ENCODE measurements at regions not wholly inside any gene's neighbourhood (a gene's known extent, or its start where the extent isn't known, plus 50 kb on each side); places are given as distances from the start of the nearest gene placed in this dataset.

DNA sequence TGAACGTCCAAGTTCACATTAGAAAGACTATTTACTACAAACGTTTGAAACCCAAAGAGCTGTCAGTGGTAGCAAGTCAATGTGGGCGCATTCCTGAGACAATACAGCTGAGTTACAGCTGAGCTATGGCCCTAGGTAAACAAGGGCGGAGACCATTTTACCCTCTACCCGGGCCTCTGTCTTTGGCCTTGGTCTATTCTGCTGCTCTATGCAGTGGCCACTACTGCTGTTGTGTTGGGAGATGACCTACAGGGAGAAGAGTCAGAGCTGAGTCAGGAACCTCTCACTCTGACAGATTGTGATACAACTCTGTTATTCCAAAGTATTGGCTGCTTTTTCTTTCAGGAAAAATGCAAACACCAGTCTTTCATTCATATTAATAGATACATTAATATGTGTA lies 700.6 kb downstream of the SEMA5A start:
- no peak for ATAC-seq
- 9% methylated on average over 5 of the region's 5 CpGs for WGBS (ENCODE audit: missing lambda C conversion rate)
- TF ChIP-seq CHD2 (IDR thresholded peaks at IDR 0.05; ENCODE audit: low read length, partially characterized antibody) (no peak), FOSB (CRISPR knock-in tag; IDR thresholded peaks at IDR 0.05) (no peak), ZC3H11A (IDR thresholded peaks at IDR 0.05) (no peak), EP300 (IDR thresholded peaks at IDR 0.05) (no peak), KDM1A (IDR thresholded peaks at IDR 0.05; ENCODE audit: low read depth) (no peak), USF2 (IDR thresholded peaks at IDR 0.05) (no peak), ESRRA (IDR thresholded peaks at IDR 0.05; ENCODE audit: borderline replicate concordance, low read length) (no peak)
- TF ChIP-seq, protein P1, sequence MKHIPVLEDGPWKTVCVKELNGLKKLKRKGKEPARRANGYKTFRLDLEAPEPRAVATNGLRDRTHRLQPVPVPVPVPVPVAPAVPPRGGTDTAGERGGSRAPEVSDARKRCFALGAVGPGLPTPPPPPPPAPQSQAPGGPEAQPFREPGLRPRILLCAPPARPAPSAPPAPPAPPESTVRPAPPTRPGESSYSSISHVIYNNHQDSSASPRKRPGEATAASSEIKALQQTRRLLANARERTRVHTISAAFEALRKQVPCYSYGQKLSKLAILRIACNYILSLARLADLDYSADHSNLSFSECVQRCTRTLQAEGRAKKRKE (CRISPR knock-in tag; IDR thresholded peaks at IDR 0.05; ENCODE audit: low read depth): no peak
- CTCF ChIA-PET: interaction anchor here (1.2 kb wide), 1 partner anchor 16 kb away, joined by 3 read pairs; no protein-coding TSS in a partner anchor
- H3K4me3 ChIP-seq: no peak overlapping the region
- H3K4me1 ChIP-seq: no peaks in the 10 kb centered on the region
- no peak overlapping the region for H3K27ac ChIP-seq
- H3K4me2 ChIP-seq: no peak overlapping the region
- H3K9me3 ChIP-seq: no peaks in the 10 kb centered on the region; the same call in 2 of the 3 replicates
- no peak for DNase-seq (ENCODE audit: low read depth in 1 of 2, low spot score in 1 of 2)
- FAIRE-seq: no peak
- POLR2A ChIA-PET: no interaction called here

DNA sequence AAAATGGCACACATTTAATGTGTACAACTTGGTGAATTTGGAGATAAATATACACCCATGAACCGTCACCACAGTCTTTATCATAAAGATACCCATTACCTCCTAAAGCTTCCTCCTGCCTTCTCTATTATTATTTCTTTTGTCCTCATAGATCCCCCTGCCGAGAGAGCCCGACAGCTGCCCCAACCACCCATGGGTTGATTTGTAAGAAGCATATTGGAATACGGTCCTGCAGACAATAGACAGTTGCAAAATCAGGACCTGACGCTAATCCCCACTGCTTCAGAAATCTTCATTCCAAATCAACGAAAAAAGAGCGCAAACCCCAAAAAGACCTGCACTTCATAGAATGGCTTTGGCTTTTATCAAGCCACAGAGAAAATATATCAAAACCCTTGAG lies 697.5 kb downstream of the SEMA5A start:
- no peak overlapping the region for H3K27ac ChIP-seq

More for the DNA sequence above, 697.5 kb downstream of the SEMA5A start:
- DNase-seq (ENCODE audit: low read depth in 1 of 2, low spot score in 1 of 2) (no peak), ATAC-seq (no peak), FAIRE-seq (no peak)
- no peak for TF ChIP-seq KDM5A (IDR thresholded peaks at IDR 0.05)
- TF ChIP-seq TP53 (CRISPR knock-in tag; IDR thresholded peaks at IDR 0.05): no peak
- no peak for TF ChIP-seq SMC3 (IDR thresholded peaks at IDR 0.05)
- TF ChIP-seq, protein P2, sequence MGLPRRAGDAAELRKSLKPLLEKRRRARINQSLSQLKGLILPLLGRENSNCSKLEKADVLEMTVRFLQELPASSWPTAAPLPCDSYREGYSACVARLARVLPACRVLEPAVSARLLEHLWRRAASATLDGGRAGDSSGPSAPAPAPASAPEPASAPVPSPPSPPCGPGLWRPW (IDR thresholded peaks at IDR 0.05): no peak
- no peak for TF ChIP-seq CHD2 (IDR thresholded peaks at IDR 0.05; ENCODE audit: low read length, partially characterized antibody)
- TF ChIP-seq RFX5 (IDR thresholded peaks at IDR 0.05): no peak
- no peak for TF ChIP-seq PBX3 (IDR thresholded peaks at IDR 0.05)
- no peak for TF ChIP-seq PHF8 (IDR thresholded peaks at IDR 0.05; ENCODE audit: borderline replicate concordance, low read depth)
- TF ChIP-seq FOSB (CRISPR knock-in tag; IDR thresholded peaks at IDR 0.05): no peak
- no peak for TF ChIP-seq MAZ (IDR thresholded peaks at IDR 0.05; ENCODE audit: borderline replicate concordance, low read depth, low read length)
- no peak for TF ChIP-seq RCOR1 (IDR thresholded peaks at IDR 0.05; ENCODE audit: low read depth, low read length)
- no peak for TF ChIP-seq NPAS2 (CRISPR knock-in tag; IDR thresholded peaks at IDR 0.05; ENCODE audit: borderline replicate concordance)
- TF ChIP-seq JUN (IDR thresholded peaks at IDR 0.05): no peak
- no peak for TF ChIP-seq POLR2AphosphoS2 (conservative IDR thresholded peaks at IDR 0.05; ENCODE audit: low read length)
- no peak for TF ChIP-seq HOXA7 (CRISPR knock-in tag; IDR thresholded peaks at IDR 0.05)
- TF ChIP-seq CTCF (IDR thresholded peaks at IDR 0.05): no peak
- Histone ChIP-seq H3K4me3 (no peak overlapping the region), H3K4me1 (no peaks in the 10 kb centered on the region), H3K4me2 (no peak overlapping the region), H3K9me3 (no peaks in the 10 kb centered on the region)
- 36% methylated on average over 7 of the region's 7 CpGs for WGBS (ENCODE audit: missing lambda C conversion rate)
- ChIA-PET POLR2A (no interaction called here), CTCF (no interaction called here)
